ENCODE measurements at regions not wholly inside any gene's neighbourhood (a gene's known extent, or its start where the extent isn't known, plus 50 kb on each side); places are given as distances from the start of the nearest gene placed in this dataset.

GRCh38 chr2:41293491-41293890, 754.3 kb upstream of the PKDCC start:
- intact Hi-C loops (cut with micrococcal nuclease; ENCODE audit: unreplicated experiment): no loop called here
- DNase-seq (ENCODE audit: low spot score): no peak
- no peaks in the 10 kb centered on the region for H3K27me3 ChIP-seq (replicated peaks; ENCODE audit: insufficient read depth, low read depth, low read length, poor library complexity)
- H3K4me1 ChIP-seq (ENCODE audit: insufficient read depth, low read length, poor library complexity, severe bottlenecking): no peaks in the 10 kb centered on the region
- BruUV-seq (replicated peaks): no TSS peak
- H3K4me3 ChIP-seq (ENCODE audit: low read depth, low read length, poor library complexity, severe bottlenecking): no peak overlapping the region
- TF ChIP-seq, protein P1, sequence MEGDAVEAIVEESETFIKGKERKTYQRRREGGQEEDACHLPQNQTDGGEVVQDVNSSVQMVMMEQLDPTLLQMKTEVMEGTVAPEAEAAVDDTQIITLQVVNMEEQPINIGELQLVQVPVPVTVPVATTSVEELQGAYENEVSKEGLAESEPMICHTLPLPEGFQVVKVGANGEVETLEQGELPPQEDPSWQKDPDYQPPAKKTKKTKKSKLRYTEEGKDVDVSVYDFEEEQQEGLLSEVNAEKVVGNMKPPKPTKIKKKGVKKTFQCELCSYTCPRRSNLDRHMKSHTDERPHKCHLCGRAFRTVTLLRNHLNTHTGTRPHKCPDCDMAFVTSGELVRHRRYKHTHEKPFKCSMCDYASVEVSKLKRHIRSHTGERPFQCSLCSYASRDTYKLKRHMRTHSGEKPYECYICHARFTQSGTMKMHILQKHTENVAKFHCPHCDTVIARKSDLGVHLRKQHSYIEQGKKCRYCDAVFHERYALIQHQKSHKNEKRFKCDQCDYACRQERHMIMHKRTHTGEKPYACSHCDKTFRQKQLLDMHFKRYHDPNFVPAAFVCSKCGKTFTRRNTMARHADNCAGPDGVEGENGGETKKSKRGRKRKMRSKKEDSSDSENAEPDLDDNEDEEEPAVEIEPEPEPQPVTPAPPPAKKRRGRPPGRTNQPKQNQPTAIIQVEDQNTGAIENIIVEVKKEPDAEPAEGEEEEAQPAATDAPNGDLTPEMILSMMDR (conservative IDR thresholded peaks at IDR 0.05; ENCODE audit: low read depth, low read length): no peak
- no peak for TF ChIP-seq EZH2 (IDR thresholded peaks at IDR 0.05; ENCODE audit: borderline replicate concordance, low read depth, low read length, poor library complexity, severe bottlenecking)
- no peaks in the 10 kb centered on the region for H3K36me3 ChIP-seq (ENCODE audit: insufficient read depth, low read length, poor library complexity, severe bottlenecking)
- H3K9me3 ChIP-seq (ENCODE audit: low read depth, low read length, poor library complexity, severe bottlenecking): no peaks in the 10 kb centered on the region
- ChIA-PET CTCF (no interaction called here), POLR2A (ENCODE audit: low non-redundant PET) (no interaction called here)
- no peak overlapping the region for H3K27ac ChIP-seq (ENCODE audit: low read depth, low read length, poor library complexity, severe bottlenecking)

DNA sequence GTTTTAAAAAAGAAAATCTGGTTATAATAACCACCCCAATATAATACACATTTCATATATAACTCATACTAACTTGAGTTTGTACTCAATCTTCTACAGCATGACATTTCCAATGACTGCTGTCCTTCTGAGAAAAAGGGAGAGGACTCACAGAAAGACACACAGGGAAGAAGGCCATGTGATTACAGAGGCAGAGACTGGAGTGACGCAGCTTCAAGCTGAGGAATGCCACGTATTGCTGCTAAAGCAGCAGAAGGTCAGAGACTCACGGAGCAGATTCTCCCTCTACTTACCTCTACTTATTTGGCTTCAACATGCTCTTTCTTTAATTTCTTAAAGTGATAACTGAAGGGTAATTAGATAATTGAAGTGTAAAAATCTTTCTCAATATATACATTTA, 753.5 kb upstream of the PKDCC start:
- Histone ChIP-seq H3K27me3 (replicated peaks; ENCODE audit: insufficient read depth, low read depth, low read length, poor library complexity) (no peaks in the 10 kb centered on the region), H3K9me3 (ENCODE audit: low read depth, low read length, poor library complexity, severe bottlenecking) (no peaks in the 10 kb centered on the region), H3K27ac (ENCODE audit: low read depth, low read length, poor library complexity, severe bottlenecking) (no peak overlapping the region), H3K36me3 (ENCODE audit: insufficient read depth, low read length, poor library complexity, severe bottlenecking) (no peaks in the 10 kb centered on the region), H3K4me1 (ENCODE audit: insufficient read depth, low read length, poor library complexity, severe bottlenecking) (no peaks in the 10 kb centered on the region), H3K4me3 (ENCODE audit: low read depth, low read length, poor library complexity, severe bottlenecking) (no peak overlapping the region)
- POLR2A ChIA-PET (ENCODE audit: low non-redundant PET): no interaction called here
- TF ChIP-seq, protein P1 (conservative IDR thresholded peaks at IDR 0.05; ENCODE audit: low read depth, low read length): no peak
- TF ChIP-seq EZH2 (IDR thresholded peaks at IDR 0.05; ENCODE audit: borderline replicate concordance, low read depth, low read length, poor library complexity, severe bottlenecking): no peak
- BruUV-seq (replicated peaks): no TSS peak
- no peak for DNase-seq (ENCODE audit: low spot score)
- CTCF ChIA-PET: no interaction called here
- intact Hi-C loops (cut with micrococcal nuclease; ENCODE audit: unreplicated experiment): no loop called here

DNA sequence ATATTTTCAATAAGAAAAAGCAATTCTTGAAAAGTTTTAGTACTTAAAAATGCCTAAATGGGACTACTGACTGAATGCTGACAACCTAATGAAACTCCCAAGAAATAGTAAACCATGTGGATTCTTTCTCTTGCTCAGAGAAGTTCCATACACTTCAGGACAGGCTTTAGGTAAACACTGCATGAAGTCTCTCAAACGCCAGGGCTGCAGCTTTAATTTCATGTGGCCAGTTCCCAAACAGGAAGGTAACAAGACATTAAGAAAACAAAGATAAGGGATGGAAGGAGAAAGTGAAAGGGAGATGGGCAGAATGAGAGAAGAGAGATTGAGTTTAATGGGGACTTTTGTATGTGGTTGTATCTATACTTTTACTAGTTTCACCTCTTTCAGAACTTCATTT, 734.7 kb upstream of the PKDCC start:
- Histone ChIP-seq H3K4me3 (ENCODE audit: low read depth, low read length, poor library complexity, severe bottlenecking) (no peak overlapping the region), H3K4me1 (ENCODE audit: insufficient read depth, low read length, poor library complexity, severe bottlenecking) (no peaks in the 10 kb centered on the region), H3K27ac (ENCODE audit: low read depth, low read length, poor library complexity, severe bottlenecking) (no peak overlapping the region), H3K9me3 (ENCODE audit: low read depth, low read length, poor library complexity, severe bottlenecking) (no peaks in the 10 kb centered on the region), H3K27me3 (replicated peaks; ENCODE audit: insufficient read depth, low read depth, low read length, poor library complexity) (no peaks in the 10 kb centered on the region), H3K36me3 (ENCODE audit: insufficient read depth, low read length, poor library complexity, severe bottlenecking) (no peaks in the 10 kb centered on the region)
- TF ChIP-seq, protein P1 (conservative IDR thresholded peaks at IDR 0.05; ENCODE audit: low read depth, low read length): no peak
- TF ChIP-seq EZH2 (IDR thresholded peaks at IDR 0.05; ENCODE audit: borderline replicate concordance, low read depth, low read length, poor library complexity, severe bottlenecking): no peak
- no peak for DNase-seq (ENCODE audit: low spot score)
- ChIA-PET POLR2A (ENCODE audit: low non-redundant PET) (no interaction called here), CTCF (no interaction called here)
- intact Hi-C loops (cut with micrococcal nuclease; ENCODE audit: unreplicated experiment): no loop called here
- BruUV-seq (replicated peaks): no TSS peak

Measured in A673 (cell line).